PC-9 (cell line): ENCODE measurements at regions not wholly inside any gene's neighbourhood (a gene's known extent, or its start where the extent isn't known, plus 50 kb on each side); places are given as distances from the start of the nearest gene placed in this dataset.

Source experiments
- EZH2 ChIP-seq: fragments of 200-600 bp; sonication (generic); IDR thresholded peaks from 2 replicates; pipeline ENCODE4 v1.8.0; 2017; ENCODE audit warnings: antibody characterized with exemption, low read depth
- TF ChIP-seq, protein P1 (sequence below): fragments of 200-600 bp; sonication (generic); conservative IDR thresholded peaks from 2 replicates; pipeline ENCODE4 v1.6.1; 2017; ENCODE audit warnings: mixed run types, antibody characterized with exemption, mild to moderate bottlenecking, moderate library complexity

DNA sequence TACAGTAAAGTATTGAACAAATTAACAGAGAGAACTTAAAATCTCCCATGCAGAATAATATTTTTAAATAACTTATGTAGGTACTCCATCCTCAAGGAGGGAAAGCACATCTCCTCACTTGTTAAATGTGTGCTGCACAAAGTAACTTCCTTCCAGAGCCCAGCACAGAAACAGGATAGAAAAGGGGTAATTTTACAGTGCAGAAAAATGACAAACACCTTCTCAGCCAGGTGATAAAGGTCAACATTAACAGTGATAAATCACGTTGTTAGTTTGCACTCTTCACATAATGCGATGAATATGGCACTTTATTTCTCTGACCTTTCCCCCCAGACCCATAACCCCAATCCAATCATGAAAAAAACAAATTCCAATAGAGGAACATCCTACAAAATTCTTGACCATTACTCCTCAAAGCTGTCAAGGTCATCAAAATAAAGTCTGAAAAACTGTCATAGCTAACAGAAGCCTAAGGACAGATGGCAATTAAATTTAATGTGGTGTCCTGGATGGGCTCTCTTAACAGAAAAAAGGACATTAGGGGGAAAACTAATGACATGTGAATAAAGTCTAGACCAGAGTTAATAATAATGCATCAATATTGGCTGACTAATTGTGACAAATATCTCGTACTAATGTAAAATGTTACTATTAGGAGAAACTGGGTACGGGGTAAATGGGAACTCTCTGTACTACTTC, 547.4 kb upstream of the AGA start:
- TF ChIP-seq, protein P1, sequence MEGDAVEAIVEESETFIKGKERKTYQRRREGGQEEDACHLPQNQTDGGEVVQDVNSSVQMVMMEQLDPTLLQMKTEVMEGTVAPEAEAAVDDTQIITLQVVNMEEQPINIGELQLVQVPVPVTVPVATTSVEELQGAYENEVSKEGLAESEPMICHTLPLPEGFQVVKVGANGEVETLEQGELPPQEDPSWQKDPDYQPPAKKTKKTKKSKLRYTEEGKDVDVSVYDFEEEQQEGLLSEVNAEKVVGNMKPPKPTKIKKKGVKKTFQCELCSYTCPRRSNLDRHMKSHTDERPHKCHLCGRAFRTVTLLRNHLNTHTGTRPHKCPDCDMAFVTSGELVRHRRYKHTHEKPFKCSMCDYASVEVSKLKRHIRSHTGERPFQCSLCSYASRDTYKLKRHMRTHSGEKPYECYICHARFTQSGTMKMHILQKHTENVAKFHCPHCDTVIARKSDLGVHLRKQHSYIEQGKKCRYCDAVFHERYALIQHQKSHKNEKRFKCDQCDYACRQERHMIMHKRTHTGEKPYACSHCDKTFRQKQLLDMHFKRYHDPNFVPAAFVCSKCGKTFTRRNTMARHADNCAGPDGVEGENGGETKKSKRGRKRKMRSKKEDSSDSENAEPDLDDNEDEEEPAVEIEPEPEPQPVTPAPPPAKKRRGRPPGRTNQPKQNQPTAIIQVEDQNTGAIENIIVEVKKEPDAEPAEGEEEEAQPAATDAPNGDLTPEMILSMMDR, result no peak
- TF ChIP-seq EZH2, result no peak
